ENCODE measurements at regions not wholly inside any gene's neighbourhood (a gene's known extent, or its start where the extent isn't known, plus 50 kb on each side); places are given as distances from the start of the nearest gene placed in this dataset.
"Not testable (repeated sequence)": the region's sequence is repeated elsewhere in the genome, so short reads cannot be mapped to it uniquely, and the experiment has no call there.

DNA sequence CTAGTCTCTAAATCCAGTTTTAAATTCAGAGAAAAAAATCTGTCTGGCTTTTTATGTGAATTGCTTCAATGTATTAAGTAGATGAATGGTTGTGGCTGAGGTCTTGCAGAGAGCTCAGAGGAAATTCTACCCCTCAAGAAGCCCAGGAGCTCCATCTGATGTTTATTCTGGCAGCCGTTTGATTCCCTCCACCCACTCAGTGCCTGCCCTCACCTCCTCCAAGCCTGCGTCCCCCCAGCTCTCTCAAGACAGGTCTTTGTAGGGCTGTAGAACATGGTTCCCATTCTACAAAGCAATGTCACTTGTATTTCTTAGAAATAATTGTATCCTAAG lies 366.3 kb downstream of the ANAPC1 start:
- H3K23ac ChIP-seq (ENCODE audit: low read length); H3K9ac ChIP-seq (ENCODE audit: low read length); H4K5ac ChIP-seq (ENCODE audit: low read length); H2BK15ac ChIP-seq (replicated peaks; ENCODE audit: low read depth); H4K8ac ChIP-seq (ENCODE audit: low read depth, low read length); H3K56ac ChIP-seq (ENCODE audit: low read length); H3K79me1 ChIP-seq (ENCODE audit: low read length); H2AK5ac ChIP-seq (ENCODE audit: low read length); H3K27me3 ChIP-seq (ENCODE audit: insufficient read depth, low read length, poor library complexity); H2BK5ac ChIP-seq (ENCODE audit: low read length); H3K27ac ChIP-seq (ENCODE audit: low read depth, low read length); H2BK120ac ChIP-seq (ENCODE audit: low read depth, low read length); H3K4me3 ChIP-seq (ENCODE audit: low read length); DNase-seq; H3K36me3 ChIP-seq (ENCODE audit: control insufficient read depth, insufficient read depth, low read length); H3K4me1 ChIP-seq (ENCODE audit: control insufficient read depth, low read depth, low read length); H3K4me2 ChIP-seq (ENCODE audit: low read length); H3K4ac ChIP-seq (ENCODE audit: low read depth, low read length); H3K79me2 ChIP-seq (ENCODE audit: control insufficient read depth, insufficient read depth, low read length); H3K18ac ChIP-seq (ENCODE audit: low read length): not testable (repeated sequence)
- WGBS (ENCODE audit: extremely low coverage, insufficient coverage, low lambda C conversion rate): no CpG with 5 or more reads among the region's 2 CpGs

- Histone ChIP-seq H3K4me2 (ENCODE audit: low read length) (no peak overlapping the region), H3K18ac (ENCODE audit: low read length) (no peak overlapping the region), H3K79me2 (ENCODE audit: control insufficient read depth, insufficient read depth, low read length) (no peaks in the 10 kb centered on the region), H3K79me1 (ENCODE audit: low read length) (no peaks in the 10 kb centered on the region), H2BK120ac (ENCODE audit: low read depth, low read length) (no peak overlapping the region), H2AK5ac (ENCODE audit: low read length) (no peak overlapping the region), H2BK5ac (ENCODE audit: low read length) (no peak overlapping the region), H3K27ac (ENCODE audit: low read depth, low read length) (no peak overlapping the region), H3K27me3 (ENCODE audit: insufficient read depth, low read length, poor library complexity) (no peaks in the 10 kb centered on the region), H2BK15ac (replicated peaks; ENCODE audit: low read depth) (no peak overlapping the region), H3K23ac (ENCODE audit: low read length) (no peak overlapping the region), H3K36me3 (ENCODE audit: control insufficient read depth, insufficient read depth, low read length) (no peaks in the 10 kb centered on the region), H3K56ac (ENCODE audit: low read length) (no peak overlapping the region), H3K4ac (ENCODE audit: low read depth, low read length) (no peak overlapping the region), H3K9ac (ENCODE audit: low read length) (no peak overlapping the region), H4K8ac (ENCODE audit: low read depth, low read length) (no peak overlapping the region), H4K5ac (ENCODE audit: low read length) (no peak overlapping the region), H3K4me1 (ENCODE audit: control insufficient read depth, low read depth, low read length) (no peaks in the 10 kb centered on the region), H3K4me3 (ENCODE audit: low read length) (no peak overlapping the region)
- no peak for DNase-seq
- WGBS (ENCODE audit: extremely low coverage, insufficient coverage, low lambda C conversion rate): no CpG with 5 or more reads among the region's 3 CpGs
Observed at GRCh38 chr2:111519071-111519470, 364.9 kb downstream of the ANAPC1 start.

GRCh38 chr2:111522231-111522768 lies 361.7 kb downstream of the ANAPC1 start:
- WGBS (ENCODE audit: extremely low coverage, insufficient coverage, low lambda C conversion rate): no CpG with 5 or more reads among the region's 5 CpGs
- no peak overlapping the region for H3K4me3 ChIP-seq (ENCODE audit: low read length)

DNA sequence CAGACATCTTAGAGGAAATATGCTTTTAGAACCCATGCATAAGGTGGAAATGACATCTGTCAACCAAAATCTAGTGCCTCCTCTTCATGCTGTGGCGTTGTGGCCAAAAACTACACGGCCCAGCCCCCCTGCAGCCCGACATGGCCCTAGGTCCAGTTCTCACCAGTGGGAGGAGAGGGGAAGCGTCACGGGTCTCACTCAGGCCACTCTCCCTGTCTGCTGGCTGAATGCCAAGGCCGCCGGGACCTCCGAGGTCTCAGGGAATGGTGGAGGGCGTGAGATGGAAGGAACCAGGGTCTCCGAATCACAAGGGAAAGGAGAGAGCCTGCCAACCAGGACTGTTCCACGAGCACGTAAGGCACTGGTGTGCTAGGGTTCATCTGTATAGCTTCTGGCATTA lies 361.0 kb downstream of the ANAPC1 start:
- no CpG with 5 or more reads among the region's 12 CpGs for WGBS (ENCODE audit: extremely low coverage, insufficient coverage, low lambda C conversion rate)
- no peaks in the 10 kb centered on the region for H3K79me1 ChIP-seq (ENCODE audit: low read length)
- H3K4ac ChIP-seq (ENCODE audit: low read depth, low read length): no peak overlapping the region
- no peak overlapping the region for H3K23ac ChIP-seq (ENCODE audit: low read length)
- no peaks in the 10 kb centered on the region for H3K4me1 ChIP-seq (ENCODE audit: control insufficient read depth, low read depth, low read length)
- no peak overlapping the region for H3K27ac ChIP-seq (ENCODE audit: low read depth, low read length)
- no peaks in the 10 kb centered on the region for H3K36me3 ChIP-seq (ENCODE audit: control insufficient read depth, insufficient read depth, low read length)
- no peak overlapping the region for H3K9ac ChIP-seq (ENCODE audit: low read length)
- H3K56ac ChIP-seq (ENCODE audit: low read length): no peak overlapping the region
- no peak for DNase-seq
- H3K27me3 ChIP-seq (ENCODE audit: insufficient read depth, low read length, poor library complexity): no peaks in the 10 kb centered on the region
- H3K4me3 ChIP-seq (ENCODE audit: low read length): no peak overlapping the region
- no peak overlapping the region for H2BK120ac ChIP-seq (ENCODE audit: low read depth, low read length)
- H2BK5ac ChIP-seq (ENCODE audit: low read length): no peak overlapping the region
- H2AK5ac ChIP-seq (ENCODE audit: low read length): no peak overlapping the region
- H3K79me2 ChIP-seq (ENCODE audit: control insufficient read depth, insufficient read depth, low read length): no peaks in the 10 kb centered on the region
- no peak overlapping the region for H4K8ac ChIP-seq (ENCODE audit: low read depth, low read length)
- no peak overlapping the region for H4K5ac ChIP-seq (ENCODE audit: low read length)
- H3K18ac ChIP-seq (ENCODE audit: low read length): no peak overlapping the region
- no peak overlapping the region for H3K4me2 ChIP-seq (ENCODE audit: low read length)
- no peak overlapping the region for H2BK15ac ChIP-seq (replicated peaks; ENCODE audit: low read depth)

More at GRCh38 chr2:111522231-111522768, 361.7 kb downstream of the ANAPC1 start:
- Histone ChIP-seq H2BK5ac (ENCODE audit: low read length) (no peak overlapping the region), H3K4ac (ENCODE audit: low read depth, low read length) (no peak overlapping the region), H3K23ac (ENCODE audit: low read length) (no peak overlapping the region), H3K27ac (ENCODE audit: low read depth, low read length) (no peak overlapping the region), H4K5ac (ENCODE audit: low read length) (no peak overlapping the region), H2AK5ac (ENCODE audit: low read length) (no peak overlapping the region), H3K79me2 (ENCODE audit: control insufficient read depth, insufficient read depth, low read length) (no peaks in the 10 kb centered on the region), H3K27me3 (ENCODE audit: insufficient read depth, low read length, poor library complexity) (no peaks in the 10 kb centered on the region), H3K79me1 (ENCODE audit: low read length) (no peaks in the 10 kb centered on the region), H4K8ac (ENCODE audit: low read depth, low read length) (no peak overlapping the region), H3K4me1 (ENCODE audit: control insufficient read depth, low read depth, low read length) (no peaks in the 10 kb centered on the region), H3K18ac (ENCODE audit: low read length) (no peak overlapping the region), H2BK15ac (replicated peaks; ENCODE audit: low read depth) (no peak overlapping the region), H2BK120ac (ENCODE audit: low read depth, low read length) (no peak overlapping the region), H3K4me2 (ENCODE audit: low read length) (no peak overlapping the region), H3K9ac (ENCODE audit: low read length) (no peak overlapping the region), H3K56ac (ENCODE audit: low read length) (no peak overlapping the region), H3K36me3 (ENCODE audit: control insufficient read depth, insufficient read depth, low read length) (no peaks in the 10 kb centered on the region)
- DNase-seq: no peak

DNA sequence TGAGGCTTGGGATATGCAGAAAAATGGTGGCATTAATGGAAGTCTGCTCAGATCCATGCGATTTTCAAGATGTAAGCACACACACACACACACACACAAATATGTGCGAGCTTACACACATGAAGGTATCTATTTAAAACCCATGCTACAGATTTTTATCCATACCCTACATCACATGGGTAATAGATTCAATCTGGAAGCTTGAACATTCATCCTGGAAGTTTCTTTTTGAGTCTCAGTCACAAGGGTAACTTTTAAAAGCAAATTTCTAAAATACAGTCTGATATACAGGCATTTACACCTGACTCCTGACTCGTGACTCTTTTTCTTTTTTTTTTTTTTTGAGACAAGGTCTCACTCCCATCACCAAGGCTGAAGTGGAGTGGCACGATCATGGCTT lies 359.0 kb downstream of the ANAPC1 start:
- not testable (repeated sequence) for H3K4me1 ChIP-seq (ENCODE audit: control insufficient read depth, low read depth, low read length); H2BK15ac ChIP-seq (replicated peaks; ENCODE audit: low read depth); H3K36me3 ChIP-seq (ENCODE audit: control insufficient read depth, insufficient read depth, low read length); H3K56ac ChIP-seq (ENCODE audit: low read length); H4K8ac ChIP-seq (ENCODE audit: low read depth, low read length); H4K5ac ChIP-seq (ENCODE audit: low read length); H3K9ac ChIP-seq (ENCODE audit: low read length); H2BK5ac ChIP-seq (ENCODE audit: low read length); DNase-seq; H3K4ac ChIP-seq (ENCODE audit: low read depth, low read length); H3K4me3 ChIP-seq (ENCODE audit: low read length); H3K27me3 ChIP-seq (ENCODE audit: insufficient read depth, low read length, poor library complexity); H3K4me2 ChIP-seq (ENCODE audit: low read length); H3K79me2 ChIP-seq (ENCODE audit: control insufficient read depth, insufficient read depth, low read length); H3K27ac ChIP-seq (ENCODE audit: low read depth, low read length); H3K79me1 ChIP-seq (ENCODE audit: low read length); H2BK120ac ChIP-seq (ENCODE audit: low read depth, low read length); H3K18ac ChIP-seq (ENCODE audit: low read length); H3K23ac ChIP-seq (ENCODE audit: low read length); H2AK5ac ChIP-seq (ENCODE audit: low read length)
- WGBS (ENCODE audit: extremely low coverage, insufficient coverage, low lambda C conversion rate): no CpG with 5 or more reads among the region's 4 CpGs

DNA sequence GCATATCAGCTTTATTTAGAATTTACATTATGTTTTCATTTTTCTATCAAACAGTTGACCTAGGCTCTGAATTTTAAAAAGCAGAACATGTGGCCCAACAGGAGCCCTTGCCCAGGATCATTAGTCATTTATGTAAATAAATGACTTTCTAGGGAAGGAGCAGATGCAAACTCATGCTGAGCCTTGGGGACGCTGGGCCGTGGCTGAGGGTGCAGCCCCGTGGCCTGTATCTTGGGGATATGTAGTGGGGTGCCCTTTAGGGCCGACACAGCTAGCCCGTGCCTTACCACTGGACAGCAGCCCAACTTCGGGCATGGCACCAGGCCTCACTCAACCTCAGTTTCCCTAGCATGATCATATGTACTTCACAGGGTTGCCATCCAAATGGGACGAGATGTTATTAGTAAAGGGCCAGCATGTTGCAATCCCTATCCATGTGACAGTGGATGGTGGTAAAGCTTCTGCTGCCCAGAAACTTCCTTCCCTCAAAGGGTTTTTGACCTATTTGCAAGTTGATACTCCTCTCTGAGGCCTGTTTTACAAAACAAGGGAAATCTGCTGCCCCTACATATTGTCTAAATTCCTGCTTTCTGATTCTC lies 357.9 kb downstream of the ANAPC1 start:
- H2BK120ac ChIP-seq (ENCODE audit: low read depth, low read length); H2BK15ac ChIP-seq (replicated peaks; ENCODE audit: low read depth); H3K23ac ChIP-seq (ENCODE audit: low read length); H3K9ac ChIP-seq (ENCODE audit: low read length); H3K4me2 ChIP-seq (ENCODE audit: low read length); H3K18ac ChIP-seq (ENCODE audit: low read length); H4K5ac ChIP-seq (ENCODE audit: low read length); H2AK5ac ChIP-seq (ENCODE audit: low read length); H3K4me1 ChIP-seq (ENCODE audit: control insufficient read depth, low read depth, low read length); DNase-seq; H3K56ac ChIP-seq (ENCODE audit: low read length); H3K4ac ChIP-seq (ENCODE audit: low read depth, low read length); H3K27me3 ChIP-seq (ENCODE audit: insufficient read depth, low read length, poor library complexity); H2BK5ac ChIP-seq (ENCODE audit: low read length); H3K36me3 ChIP-seq (ENCODE audit: control insufficient read depth, insufficient read depth, low read length); H4K8ac ChIP-seq (ENCODE audit: low read depth, low read length); H3K4me3 ChIP-seq (ENCODE audit: low read length); H3K79me2 ChIP-seq (ENCODE audit: control insufficient read depth, insufficient read depth, low read length); H3K27ac ChIP-seq (ENCODE audit: low read depth, low read length); H3K79me1 ChIP-seq (ENCODE audit: low read length): not testable (repeated sequence)
- WGBS (ENCODE audit: extremely low coverage, insufficient coverage, low lambda C conversion rate): no CpG with 5 or more reads among the region's 7 CpGs
